ENCODE measurements at regions not wholly inside any gene's neighbourhood (a gene's known extent, or its start where the extent isn't known, plus 50 kb on each side); places are given as distances from the start of the nearest gene placed in this dataset.

- no peak for DNase-seq (ENCODE audit: extremely low read depth in 1 of 4, low spot score in 3 of 4)
- Histone ChIP-seq H3K36me3 (ENCODE audit: control insufficient read depth, insufficient read depth, low read length) (no peaks in the 10 kb centered on the region), H3K9ac (ENCODE audit: insufficient read depth in 1 of 2, low read depth in 2 of 2, low read length in 2 of 2) (no peak overlapping the region), H4K20me1 (replicated peaks; ENCODE audit: control insufficient read depth, insufficient read depth, low read length) (peaks cover 8% of the 10 kb centered on the region), H2AFZ (ENCODE audit: low read depth, low read length) (no peak overlapping the region), H3K4me1 (replicated peaks in 1 of 2; ENCODE audit: control insufficient read depth in 2 of 2, insufficient read depth in 2 of 2, low read length in 2 of 2) (peaks cover 0 to 3% of the 10 kb centered on the region in 2 experiments; a peak in 1 of 5 replicates), H3K27me3 (ENCODE audit: control insufficient read depth in 2 of 2, insufficient read depth in 2 of 2, low read length in 2 of 2) (peaks cover 39 to 94% of the 10 kb centered on the region in 2 experiments; a peak in 4 of 5 replicates), H3K9me1 (ENCODE audit: control insufficient read depth, insufficient read depth, low read length) (no peaks in the 10 kb centered on the region), H3K9me3 (replicated peaks; ENCODE audit: control insufficient read depth, insufficient read depth, low read depth, low read length) (no peaks in the 10 kb centered on the region), H3K27ac (ENCODE audit: extremely low read depth, low read depth, low read length) (no peak overlapping the region), H3K4me2 (ENCODE audit: insufficient read depth, low read length) (no peak overlapping the region), H3K79me2 (ENCODE audit: control insufficient read depth, insufficient read depth, low read length) (no peaks in the 10 kb centered on the region), H3K4me3 (no peak overlapping the region)
- intact Hi-C loops (cut with micrococcal nuclease) (no loop called here), in situ Hi-C loops (cut with MboI) (loop anchor here (25.0 kb wide), 1 partner anchor 562 kb away; no protein-coding TSS in a partner anchor)
- ChIA-PET POLR2A (interaction anchor here (0.5 to 0.6 kb wide), 2 partner anchors 225 to 418 kb away, joined by 3 read pairs; no protein-coding TSS in a partner anchor), CTCF (ENCODE audit: low intra/inter-chr PET ratio) (no interaction called here)
- no peak for TF ChIP-seq NRF1 (conservative IDR thresholded peaks at IDR 0.05 in 1 of 2, IDR thresholded peaks at IDR 0.05 in 1 of 2)
- TF ChIP-seq ELF1 (tag; IDR thresholded peaks at IDR 0.05), result no peak
- TF ChIP-seq ZNF609 (CRISPR knock-in tag; IDR thresholded peaks at IDR 0.05; ENCODE audit: borderline replicate concordance), result no peak
- TF ChIP-seq SIRT6 (IDR thresholded peaks at IDR 0.05; ENCODE audit: low read depth, low read length), result no peak
- TF ChIP-seq ETV1 (tag; conservative IDR thresholded peaks at IDR 0.05; ENCODE audit: low read depth), result no peak
- peak; percentile 71 for TF ChIP-seq HNRNPLL (IDR thresholded peaks at IDR 0.05; ENCODE audit: low read depth, low read length, poor library complexity, severe bottlenecking)
- WGBS (ENCODE audit: insufficient coverage, low coverage, missing lambda C conversion rate), result 0% methylated on average over 19 of the region's 25 CpGs
- BruUV-seq (replicated peaks), result no TSS peak
- FAIRE-seq, result no peak
- peak; percentile 35; the same call in 1 of the 3 replicates for ATAC-seq
These were observed 101.9 kb downstream of the CTTN start for GRCh38 chr11:70500076-70500847.

Measured in K562 (cell line).